ENCODE measurements at regions not wholly inside any gene's neighbourhood (a gene's known extent, or its start where the extent isn't known, plus 50 kb on each side); places are given as distances from the start of the nearest gene placed in this dataset.

DNA sequence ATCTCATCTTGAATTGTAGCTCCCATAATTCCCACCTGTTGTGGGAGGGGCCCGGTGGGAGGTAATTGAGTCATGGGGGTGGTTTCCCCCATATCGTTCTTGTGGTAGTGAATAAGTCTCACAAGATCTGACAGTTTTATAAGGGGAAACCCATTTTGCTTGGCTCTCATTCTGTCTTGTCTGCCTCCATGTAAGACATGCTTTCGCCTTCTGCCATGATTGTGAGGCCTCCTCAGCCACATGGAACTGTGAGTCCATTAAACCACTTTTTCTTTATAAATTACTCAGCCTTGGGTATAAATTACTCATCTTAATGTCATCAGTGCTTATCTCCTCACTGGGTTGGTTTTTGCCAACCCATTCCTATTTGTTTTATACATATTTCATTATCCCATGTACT is 142.0 kb upstream of the GMDS start:
- intact Hi-C loops (cut with DNase I) = no loop called here
- Histone ChIP-seq H3K4me1 (ENCODE audit: insufficient read depth) (no peaks in the 10 kb centered on the region), H3K27ac (no peak overlapping the region), H3K4me3 (no peak overlapping the region), H3K36me3 (no peaks in the 10 kb centered on the region), H3K9me3 (no peaks in the 10 kb centered on the region), H3K27me3 (no peaks in the 10 kb centered on the region)
- TF ChIP-seq, protein P1, sequence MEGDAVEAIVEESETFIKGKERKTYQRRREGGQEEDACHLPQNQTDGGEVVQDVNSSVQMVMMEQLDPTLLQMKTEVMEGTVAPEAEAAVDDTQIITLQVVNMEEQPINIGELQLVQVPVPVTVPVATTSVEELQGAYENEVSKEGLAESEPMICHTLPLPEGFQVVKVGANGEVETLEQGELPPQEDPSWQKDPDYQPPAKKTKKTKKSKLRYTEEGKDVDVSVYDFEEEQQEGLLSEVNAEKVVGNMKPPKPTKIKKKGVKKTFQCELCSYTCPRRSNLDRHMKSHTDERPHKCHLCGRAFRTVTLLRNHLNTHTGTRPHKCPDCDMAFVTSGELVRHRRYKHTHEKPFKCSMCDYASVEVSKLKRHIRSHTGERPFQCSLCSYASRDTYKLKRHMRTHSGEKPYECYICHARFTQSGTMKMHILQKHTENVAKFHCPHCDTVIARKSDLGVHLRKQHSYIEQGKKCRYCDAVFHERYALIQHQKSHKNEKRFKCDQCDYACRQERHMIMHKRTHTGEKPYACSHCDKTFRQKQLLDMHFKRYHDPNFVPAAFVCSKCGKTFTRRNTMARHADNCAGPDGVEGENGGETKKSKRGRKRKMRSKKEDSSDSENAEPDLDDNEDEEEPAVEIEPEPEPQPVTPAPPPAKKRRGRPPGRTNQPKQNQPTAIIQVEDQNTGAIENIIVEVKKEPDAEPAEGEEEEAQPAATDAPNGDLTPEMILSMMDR (IDR thresholded peaks at IDR 0.05) = no peak
- TF ChIP-seq EP300 (IDR thresholded peaks at IDR 0.05) = no peak
- no peak for TF ChIP-seq POLR2A (IDR thresholded peaks at IDR 0.05)
- DNase-seq = no peak
- 94 to 98% (median 96%) methylated on average over 3 of the region's 3 CpGs for WGBS, 3 donors

- H3K4me1 ChIP-seq (ENCODE audit: insufficient read depth) = no peaks in the 10 kb centered on the region
- no peak for DNase-seq
- no peaks in the 10 kb centered on the region for H3K27me3 ChIP-seq
- WGBS, 3 donors = 72 to 85% (median 83%) methylated on average over 9 of the region's 9 CpGs
- H3K27ac ChIP-seq = no peak overlapping the region
- TF ChIP-seq POLR2A (IDR thresholded peaks at IDR 0.05) (no peak), EP300 (IDR thresholded peaks at IDR 0.05) (no peak)
- TF ChIP-seq, protein P1 (IDR thresholded peaks at IDR 0.05) = no peak
- H3K9me3 ChIP-seq = no peaks in the 10 kb centered on the region
- no peaks in the 10 kb centered on the region for H3K36me3 ChIP-seq
- intact Hi-C loops (cut with DNase I) = no loop called here
- no peak overlapping the region for H3K4me3 ChIP-seq
These were observed 140.1 kb upstream of the GMDS start for GRCh38 chr6:2385471-2385983.

DNA sequence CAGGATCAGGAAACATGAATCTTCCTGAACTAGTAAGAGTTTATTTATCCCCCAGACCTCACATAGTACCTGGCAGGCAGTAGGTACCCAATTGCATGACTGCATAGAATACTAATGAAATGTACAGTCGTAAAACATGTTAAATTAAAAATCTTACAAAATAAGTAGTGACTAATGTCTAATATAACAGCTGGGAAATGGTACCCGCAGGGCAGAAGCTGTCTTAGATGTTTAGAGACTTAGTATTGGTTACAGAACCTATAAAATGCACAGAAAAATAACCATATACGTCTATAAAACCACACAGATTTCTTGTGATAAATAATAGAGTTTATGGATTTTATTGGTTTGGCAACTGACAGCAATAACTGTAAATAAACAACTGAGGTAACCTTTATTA is 139.1 kb upstream of the GMDS start:
- no peaks in the 10 kb centered on the region for H3K36me3 ChIP-seq
- intact Hi-C loops (cut with DNase I) = no loop called here
- TF ChIP-seq EP300 (IDR thresholded peaks at IDR 0.05) (no peak), POLR2A (IDR thresholded peaks at IDR 0.05) (no peak)
- TF ChIP-seq, protein P1 (IDR thresholded peaks at IDR 0.05) = no peak

GRCh38 chr6:2381872-2382661 is 136.7 kb upstream of the GMDS start:
- Histone ChIP-seq H3K9me3 (no peaks in the 10 kb centered on the region), H3K27ac (no peak overlapping the region), H3K4me3 (no peak overlapping the region), H3K36me3 (no peaks in the 10 kb centered on the region), H3K27me3 (no peaks in the 10 kb centered on the region), H3K4me1 (ENCODE audit: insufficient read depth) (no peaks in the 10 kb centered on the region)
- intact Hi-C loops (cut with DNase I) = no loop called here
- 74 to 79% (median 76%) methylated on average over 18 of the region's 18 CpGs for WGBS, 3 donors
- TF ChIP-seq EP300 (IDR thresholded peaks at IDR 0.05) (no peak), POLR2A (IDR thresholded peaks at IDR 0.05) (no peak)
- TF ChIP-seq, protein P1 (IDR thresholded peaks at IDR 0.05) = no peak
- no peak for DNase-seq

More for the DNA sequence above, 139.1 kb upstream of the GMDS start:
- Histone ChIP-seq H3K4me3 (no peak overlapping the region), H3K9me3 (no peaks in the 10 kb centered on the region), H3K27me3 (no peaks in the 10 kb centered on the region), H3K4me1 (ENCODE audit: insufficient read depth) (no peaks in the 10 kb centered on the region), H3K27ac (no peak overlapping the region)
- no peak for DNase-seq
- 91 to 93% (median 93%) methylated on average over 3 of the region's 3 CpGs for WGBS, 3 donors
